Neural cell (in vitro differentiated cells): ENCODE measurements at regions not wholly inside any gene's neighbourhood (a gene's known extent, or its start where the extent isn't known, plus 50 kb on each side); places are given as distances from the start of the nearest gene placed in this dataset.

Source experiments
- H2AFZ ChIP-seq: fragments of 200-600, 300-800 bp; sonication (generic), shearing (Covaris generic); 2 replicates; pipeline ENCODE4 v1.6.0; 2014; ENCODE audit warnings: low read depth, mild to moderate bottlenecking, antibody characterized with exemption, low read length, moderate library complexity
- H3F3A ChIP-seq: fragments of 200-600 bp; shearing (Covaris generic); 2 replicates; pipeline ENCODE4 v1.6.1; 2016; ENCODE audit warnings: mild to moderate bottlenecking, moderate library complexity, mixed read lengths, antibody characterized with exemption, low read length; ENCODE audit not compliant: insufficient read depth, poor library complexity, severe bottlenecking
- H3K27ac ChIP-seq: fragments of 200-600, 300-800 bp; sonication (generic), shearing (Covaris generic); 2 replicates; pipeline ENCODE4 v1.5.1; 2014; ENCODE audit warnings: mild to moderate bottlenecking, low read length, moderate library complexity
- H3K27me3 ChIP-seq: fragments of 300-800, 200-600 bp; sonication (generic), shearing (Covaris generic); 2 replicates; pipeline ENCODE4 v1.6.0; 2014; ENCODE audit warnings: mild to moderate bottlenecking, low read depth, low read length, moderate library complexity; ENCODE audit not compliant: insufficient read depth
- H3K36me3 ChIP-seq: fragments of 300-800, 200-600 bp; sonication (generic), shearing (Covaris generic); 2 replicates; pipeline ENCODE4 v1.5.1; 2014; ENCODE audit warnings: mild to moderate bottlenecking, antibody characterized with exemption, low read length, moderate library complexity; ENCODE audit not compliant: insufficient read depth
- H3K4me2 ChIP-seq: fragments of 300-800, 200-600 bp; sonication (generic), shearing (Covaris generic); 2 replicates; pipeline ENCODE4 v1.6.0; 2014; ENCODE audit warnings: mild to moderate bottlenecking, low read length
- H3K4me3 ChIP-seq: fragments of 300-800, 200-600 bp; sonication (generic), shearing (Covaris generic); 2 replicates; pipeline ENCODE4 v1.5.1; 2014; ENCODE audit warnings: mild to moderate bottlenecking, low read length, moderate library complexity
- H3K79me2 ChIP-seq: fragments of 200-600 bp; shearing (Covaris generic); replicated peaks from 2 replicates; pipeline ENCODE4 v1.6.0; 2014; ENCODE audit warnings: mild to moderate bottlenecking, low read length, moderate library complexity; ENCODE audit not compliant: insufficient read depth
- H3K9ac ChIP-seq: fragments of 300-800, 200-600 bp; sonication (generic), shearing (Covaris generic); 2 replicates; pipeline ENCODE4 v1.6.1; 2016; ENCODE audit warnings: mild to moderate bottlenecking, low read length, mixed read lengths
- H3K9me2 ChIP-seq: fragments of 200-600 bp; shearing (Covaris generic); 2 replicates; pipeline ENCODE4 v1.6.1; 2016; ENCODE audit warnings: mild to moderate bottlenecking, low read length, mixed read lengths; ENCODE audit not compliant: insufficient read depth
- H3K9me3 ChIP-seq: fragments of 200-600, 300-800 bp; sonication (generic), shearing (Covaris generic); 2 replicates; pipeline ENCODE4 v1.6.1; 2016; ENCODE audit warnings: mild to moderate bottlenecking, mixed run types, low read length, moderate library complexity, mixed read lengths
- H4K20me1 ChIP-seq: fragments of 200-600 bp; shearing (Covaris generic); 2 replicates; pipeline ENCODE4 v1.6.1; 2016; ENCODE audit warnings: mild to moderate bottlenecking, mixed run types; ENCODE audit not compliant: insufficient read depth
- EP300 ChIP-seq: fragments of 450-650 bp; conservative IDR thresholded peaks from 2 replicates; pipeline ENCODE4 v1.6.1; 2014; ENCODE audit warnings: antibody characterized with exemption, mild to moderate bottlenecking, moderate library complexity; ENCODE audit not compliant: poor library complexity, severe bottlenecking
- EZH2 ChIP-seq: fragments of 200-600, 300-800 bp; shearing (Covaris generic), sonication (generic); IDR thresholded peaks from 2 replicates; pipeline ENCODE4 v1.6.1; 2014; ENCODE audit warnings: antibody characterized with exemption, low read length, borderline replicate concordance, mild to moderate bottlenecking; ENCODE audit not compliant: insufficient read depth, poor library complexity, severe bottlenecking
- MXI1 ChIP-seq: fragments of 450-650 bp; conservative IDR thresholded peaks from 2 replicates; pipeline ENCODE4 v1.6.1; 2014; ENCODE audit warnings: antibody characterized with exemption, mild to moderate bottlenecking; ENCODE audit not compliant: poor library complexity, severe bottlenecking
- POLR2AphosphoS5 ChIP-seq: IDR thresholded peaks from 2 replicates; pipeline ENCODE4 v1.6.1; 2012
- RAD21 ChIP-seq: fragments of 450-650 bp; conservative IDR thresholded peaks from 2 replicates; pipeline ENCODE4 v1.6.1; 2014; ENCODE audit warnings: antibody characterized with exemption, mild to moderate bottlenecking, moderate library complexity
- SMC3 ChIP-seq: fragments of 450-650 bp; conservative IDR thresholded peaks from 2 replicates; pipeline ENCODE4 v1.6.1; 2014; ENCODE audit warnings: antibody characterized with exemption, mild to moderate bottlenecking, moderate library complexity; ENCODE audit not compliant: poor library complexity
- TAF1 ChIP-seq: IDR thresholded peaks from 2 replicates; pipeline ENCODE4 v1.6.1; 2012; ENCODE audit warnings: low read depth
- TF ChIP-seq, protein P1 (sequence below): IDR thresholded peaks from 2 replicates; pipeline ENCODE4 v1.6.1; 2012; ENCODE audit warnings: borderline replicate concordance
- TF ChIP-seq, protein P2 (sequence below): fragments of 450-650 bp; IDR thresholded peaks from 2 replicates; pipeline ENCODE4 v1.5.1; 2014; ENCODE audit warnings: antibody characterized with exemption, mild to moderate bottlenecking, moderate library complexity; ENCODE audit not compliant: poor library complexity, severe bottlenecking

DNA sequence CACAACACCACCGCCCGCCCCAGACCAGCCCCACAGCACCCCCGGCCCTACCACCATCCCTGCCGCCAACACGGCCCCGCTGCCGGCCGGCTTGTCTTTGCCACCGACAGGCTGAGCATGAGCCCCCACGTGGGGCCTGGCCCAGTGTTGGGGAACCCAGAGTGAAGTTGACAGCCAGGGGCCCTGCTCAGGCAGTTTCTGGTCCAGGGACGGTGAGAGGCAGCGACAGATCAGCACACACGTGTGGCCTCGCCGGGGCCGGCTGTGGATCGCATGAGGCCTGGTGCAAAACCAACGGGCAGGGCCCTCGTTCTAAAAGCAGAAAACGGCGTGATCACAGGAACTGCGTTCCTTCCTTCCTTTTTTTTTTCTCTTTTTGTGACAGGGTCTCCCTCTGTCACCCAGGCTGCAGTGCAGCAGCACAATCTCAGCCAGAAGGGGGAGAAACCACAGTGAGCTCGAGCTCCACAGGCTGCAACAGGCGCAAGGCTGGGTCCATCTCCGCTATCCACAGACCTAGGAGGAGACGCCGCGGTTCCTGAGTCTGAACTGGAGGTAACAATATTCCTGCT is 50.5 kb upstream of the FBRSL1 start:
- Histone ChIP-seq H3K9me3 (no peaks in the 10 kb centered on the region), H3F3A (no peaks in the 10 kb centered on the region), H3K36me3 (no peaks in the 10 kb centered on the region), H3K9ac (no peak overlapping the region), H4K20me1 (no peaks in the 10 kb centered on the region), H3K9me2 (no peaks in the 10 kb centered on the region), H2AFZ (no peak overlapping the region), H3K27me3 (no peaks in the 10 kb centered on the region), H3K4me2 (no peak overlapping the region), H3K4me3 (no peak overlapping the region), H3K79me2 (no peaks in the 10 kb centered on the region), H3K27ac (no peak overlapping the region)
- TF ChIP-seq POLR2AphosphoS5 (no peak), RAD21 (no peak), TAF1 (no peak), EZH2 (no peak), MXI1 (no peak), SMC3 (no peak), EP300 (no peak)
- TF ChIP-seq, protein P1, sequence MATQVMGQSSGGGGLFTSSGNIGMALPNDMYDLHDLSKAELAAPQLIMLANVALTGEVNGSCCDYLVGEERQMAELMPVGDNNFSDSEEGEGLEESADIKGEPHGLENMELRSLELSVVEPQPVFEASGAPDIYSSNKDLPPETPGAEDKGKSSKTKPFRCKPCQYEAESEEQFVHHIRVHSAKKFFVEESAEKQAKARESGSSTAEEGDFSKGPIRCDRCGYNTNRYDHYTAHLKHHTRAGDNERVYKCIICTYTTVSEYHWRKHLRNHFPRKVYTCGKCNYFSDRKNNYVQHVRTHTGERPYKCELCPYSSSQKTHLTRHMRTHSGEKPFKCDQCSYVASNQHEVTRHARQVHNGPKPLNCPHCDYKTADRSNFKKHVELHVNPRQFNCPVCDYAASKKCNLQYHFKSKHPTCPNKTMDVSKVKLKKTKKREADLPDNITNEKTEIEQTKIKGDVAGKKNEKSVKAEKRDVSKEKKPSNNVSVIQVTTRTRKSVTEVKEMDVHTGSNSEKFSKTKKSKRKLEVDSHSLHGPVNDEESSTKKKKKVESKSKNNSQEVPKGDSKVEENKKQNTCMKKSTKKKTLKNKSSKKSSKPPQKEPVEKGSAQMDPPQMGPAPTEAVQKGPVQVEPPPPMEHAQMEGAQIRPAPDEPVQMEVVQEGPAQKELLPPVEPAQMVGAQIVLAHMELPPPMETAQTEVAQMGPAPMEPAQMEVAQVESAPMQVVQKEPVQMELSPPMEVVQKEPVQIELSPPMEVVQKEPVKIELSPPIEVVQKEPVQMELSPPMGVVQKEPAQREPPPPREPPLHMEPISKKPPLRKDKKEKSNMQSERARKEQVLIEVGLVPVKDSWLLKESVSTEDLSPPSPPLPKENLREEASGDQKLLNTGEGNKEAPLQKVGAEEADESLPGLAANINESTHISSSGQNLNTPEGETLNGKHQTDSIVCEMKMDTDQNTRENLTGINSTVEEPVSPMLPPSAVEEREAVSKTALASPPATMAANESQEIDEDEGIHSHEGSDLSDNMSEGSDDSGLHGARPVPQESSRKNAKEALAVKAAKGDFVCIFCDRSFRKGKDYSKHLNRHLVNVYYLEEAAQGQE = no peak
- TF ChIP-seq, protein P2, sequence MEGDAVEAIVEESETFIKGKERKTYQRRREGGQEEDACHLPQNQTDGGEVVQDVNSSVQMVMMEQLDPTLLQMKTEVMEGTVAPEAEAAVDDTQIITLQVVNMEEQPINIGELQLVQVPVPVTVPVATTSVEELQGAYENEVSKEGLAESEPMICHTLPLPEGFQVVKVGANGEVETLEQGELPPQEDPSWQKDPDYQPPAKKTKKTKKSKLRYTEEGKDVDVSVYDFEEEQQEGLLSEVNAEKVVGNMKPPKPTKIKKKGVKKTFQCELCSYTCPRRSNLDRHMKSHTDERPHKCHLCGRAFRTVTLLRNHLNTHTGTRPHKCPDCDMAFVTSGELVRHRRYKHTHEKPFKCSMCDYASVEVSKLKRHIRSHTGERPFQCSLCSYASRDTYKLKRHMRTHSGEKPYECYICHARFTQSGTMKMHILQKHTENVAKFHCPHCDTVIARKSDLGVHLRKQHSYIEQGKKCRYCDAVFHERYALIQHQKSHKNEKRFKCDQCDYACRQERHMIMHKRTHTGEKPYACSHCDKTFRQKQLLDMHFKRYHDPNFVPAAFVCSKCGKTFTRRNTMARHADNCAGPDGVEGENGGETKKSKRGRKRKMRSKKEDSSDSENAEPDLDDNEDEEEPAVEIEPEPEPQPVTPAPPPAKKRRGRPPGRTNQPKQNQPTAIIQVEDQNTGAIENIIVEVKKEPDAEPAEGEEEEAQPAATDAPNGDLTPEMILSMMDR = no peak

DNA sequence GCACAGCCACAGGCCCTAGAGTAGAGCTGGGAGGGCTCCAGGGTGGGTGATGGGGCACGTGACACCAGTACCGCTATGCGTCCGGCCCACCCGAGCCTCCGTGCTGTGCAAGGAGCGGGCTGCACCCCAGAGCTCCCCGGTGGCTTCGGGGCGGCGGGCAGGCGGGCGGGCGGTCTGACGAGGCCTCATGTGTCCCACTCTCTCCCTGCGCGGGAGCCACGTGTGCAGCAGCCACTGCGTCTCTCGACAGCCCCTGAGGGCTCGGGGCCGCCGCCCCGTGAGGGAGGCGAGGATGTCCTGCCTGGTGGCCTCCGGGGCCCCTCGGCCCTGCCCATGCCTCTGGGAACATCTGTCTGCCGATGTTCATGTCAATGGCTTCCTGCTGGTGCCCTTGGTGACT is 51.2 kb upstream of the FBRSL1 start:
- Histone ChIP-seq H3K9me2 (no peaks in the 10 kb centered on the region), H2AFZ (no peak overlapping the region), H3K4me2 (no peak overlapping the region), H3K36me3 (no peaks in the 10 kb centered on the region), H3K9me3 (no peaks in the 10 kb centered on the region), H3K27ac (no peak overlapping the region), H3K79me2 (no peaks in the 10 kb centered on the region), H4K20me1 (no peaks in the 10 kb centered on the region), H3K4me3 (no peak overlapping the region), H3K27me3 (no peaks in the 10 kb centered on the region), H3F3A (no peaks in the 10 kb centered on the region), H3K9ac (no peak overlapping the region)
- TF ChIP-seq RAD21 (no peak), MXI1 (no peak), EZH2 (no peak), POLR2AphosphoS5 (no peak), TAF1 (no peak)
- TF ChIP-seq, protein P2 = no peak
